Activated T-cell treated with anti-CD3 and anti-CD28 coated beads, Interleukin-2, amount 50 U/mL, for 72 hours (primary cell): ENCODE measurements at regions not wholly inside any gene's neighbourhood (a gene's known extent, or its start where the extent isn't known, plus 50 kb on each side); places are given as distances from the start of the nearest gene placed in this dataset.
A peak's percentile ranks its signal among the peaks of the same experiment; 100 is the strongest.

Experiments
- ATAC-seq, 2 donors: fragments of 150-1000 bp; cut with Tn5 transposase; replicated peaks in 1 of 2; 2 replicates each; pipeline ENCODE4 v1.10.0; 2021; ENCODE audit warnings: moderate library complexity in 2 of 2, mild to moderate bottlenecking in 1 of 2
- DNase-seq, 2 donors: peaks; one replicate each; pipeline ENCODE4 v3.0.0; 2021 to 2022; ENCODE audit warnings: mixed read lengths in 1 of 2
- H3K27ac Mint-ChIP-seq: one replicate; pipeline ENCODE4 v1.8.0; 2022; ENCODE audit warnings: mild to moderate bottlenecking, moderate library complexity, mixed read lengths
- H3K27me3 Mint-ChIP-seq: one replicate; pipeline ENCODE4 v1.8.0; 2022; ENCODE audit warnings: low read depth, mixed read lengths
- H3K36me3 Mint-ChIP-seq, 2 donors: one replicate each; pipeline ENCODE4 v1.8.0; 2022; ENCODE audit warnings: mixed read lengths in 2 of 2, mild to moderate bottlenecking in 1 of 2; ENCODE audit not compliant: insufficient read depth in 2 of 2
- H3K4me1 Mint-ChIP-seq: one replicate; pipeline ENCODE4 v1.8.0; 2022; ENCODE audit warnings: low read depth, mixed read lengths
- H3K4me3 Mint-ChIP-seq, 2 donors: one replicate each; pipeline ENCODE4 v1.8.0; 2022; ENCODE audit warnings: mild to moderate bottlenecking in 2 of 2, mixed read lengths in 2 of 2, moderate library complexity in 2 of 2
- H3K9me3 Mint-ChIP-seq, 2 donors: one replicate each; pipeline ENCODE4 v1.8.0; 2022; ENCODE audit warnings: mixed read lengths in 2 of 2

- DNase-seq (no peak), ATAC-seq (no peak)
- H3K9me3 Mint-ChIP-seq, result peaks cover 2 to 9% of the 10 kb centered on the region in 2 donors
- H3K36me3 Mint-ChIP-seq, result no peaks in the 10 kb centered on the region
- peak overlapping the region; percentile 78 for H3K27ac Mint-ChIP-seq
- no peaks in the 10 kb centered on the region for H3K27me3 Mint-ChIP-seq
- no peak overlapping the region for H3K4me3 Mint-ChIP-seq
- no peaks in the 10 kb centered on the region for H3K4me1 Mint-ChIP-seq
These were observed 98.7 kb upstream of the ARHGAP5 start for GRCh38 chr14:31978423-31978822.

- DNase-seq (no peak), ATAC-seq (no peak)
- no peak overlapping the region for H3K4me3 Mint-ChIP-seq
- peaks cover 0 to 2% of the 10 kb centered on the region in 2 donors for H3K36me3 Mint-ChIP-seq
- H3K27me3 Mint-ChIP-seq, result no peaks in the 10 kb centered on the region
- peaks cover 6 to 15% of the 10 kb centered on the region in 2 donors for H3K9me3 Mint-ChIP-seq
- no peak overlapping the region for H3K27ac Mint-ChIP-seq
- no peaks in the 10 kb centered on the region for H3K4me1 Mint-ChIP-seq
These were observed 94.5 kb upstream of the ARHGAP5 start for GRCh38 chr14:31982642-31983041.

- H3K27me3 Mint-ChIP-seq, result peaks cover 11% of the 10 kb centered on the region
- H3K4me1 Mint-ChIP-seq, result no peaks in the 10 kb centered on the region
- ATAC-seq, result no peak
- peaks cover 6 to 15% of the 10 kb centered on the region in 2 donors for H3K9me3 Mint-ChIP-seq
- H3K27ac Mint-ChIP-seq, result no peak overlapping the region
- no peak for DNase-seq
- H3K36me3 Mint-ChIP-seq, result peaks cover 0 to 2% of the 10 kb centered on the region in 2 donors
- no peak overlapping the region for H3K4me3 Mint-ChIP-seq
These were observed 90.7 kb upstream of the ARHGAP5 start for GRCh38 chr14:31986405-31986804.

- no peak for ATAC-seq
- Mint-ChIP-seq H3K9me3 (peaks cover 6 to 9% of the 10 kb centered on the region in 2 donors), H3K4me3 (no peak overlapping the region), H3K27ac (no peak overlapping the region), H3K36me3 (peaks cover 0 to 2% of the 10 kb centered on the region in 2 donors), H3K4me1 (no peaks in the 10 kb centered on the region), H3K27me3 (peaks cover 18% of the 10 kb centered on the region)
- no peak for DNase-seq
These were observed 89.4 kb upstream of the ARHGAP5 start for GRCh38 chr14:31987721-31988120.

GRCh38 chr14:31988244-31988643 is 88.9 kb upstream of the ARHGAP5 start:
- H3K27me3 Mint-ChIP-seq, result peaks cover 20% of the 10 kb centered on the region
- no peak overlapping the region for H3K4me3 Mint-ChIP-seq
- no peaks in the 10 kb centered on the region for H3K4me1 Mint-ChIP-seq
- DNase-seq (no peak), ATAC-seq (no peak)
- peaks cover 5 to 6% of the 10 kb centered on the region in 2 donors for H3K9me3 Mint-ChIP-seq
- H3K27ac Mint-ChIP-seq, result no peak overlapping the region
- H3K36me3 Mint-ChIP-seq, result peaks cover 0 to 2% of the 10 kb centered on the region in 2 donors

GRCh38 chr14:31990183-31990857 is 86.8 kb upstream of the ARHGAP5 start:
- H3K36me3 Mint-ChIP-seq, result peaks cover 0 to 2% of the 10 kb centered on the region in 2 donors
- H3K4me3 Mint-ChIP-seq, result no peak overlapping the region
- ATAC-seq (no peak), DNase-seq (no peak)
- H3K27me3 Mint-ChIP-seq, result peaks cover 26% of the 10 kb centered on the region
- peaks cover 3 to 6% of the 10 kb centered on the region in 2 donors for H3K9me3 Mint-ChIP-seq
- H3K27ac Mint-ChIP-seq, result no peak overlapping the region
- H3K4me1 Mint-ChIP-seq, result no peaks in the 10 kb centered on the region

GRCh38 chr14:31990926-31991572 is 86.1 kb upstream of the ARHGAP5 start:
- Mint-ChIP-seq H3K9me3 (peaks cover 3 to 6% of the 10 kb centered on the region in 2 donors), H3K27me3 (peaks cover 26% of the 10 kb centered on the region), H3K4me3 (no peak overlapping the region), H3K27ac (no peak overlapping the region), H3K36me3 (peaks cover 0 to 2% of the 10 kb centered on the region in 2 donors), H3K4me1 (no peaks in the 10 kb centered on the region)
- DNase-seq, result no peak
- ATAC-seq, result no peak

- ATAC-seq (no peak), DNase-seq (no peak)
- no peaks in the 10 kb centered on the region for H3K4me1 Mint-ChIP-seq
- H3K9me3 Mint-ChIP-seq, result peaks cover 0 to 3% of the 10 kb centered on the region in 2 donors
- H3K36me3 Mint-ChIP-seq, result no peaks in the 10 kb centered on the region
- H3K27me3 Mint-ChIP-seq, result peaks cover 26% of the 10 kb centered on the region
- H3K4me3 Mint-ChIP-seq, result no peak overlapping the region
- no peak overlapping the region for H3K27ac Mint-ChIP-seq
These were observed 85.1 kb upstream of the ARHGAP5 start for GRCh38 chr14:31992011-31992447.

- no peaks in the 10 kb centered on the region for H3K9me3 Mint-ChIP-seq
- H3K27me3 Mint-ChIP-seq, result peaks cover 26% of the 10 kb centered on the region
- no peak overlapping the region for H3K27ac Mint-ChIP-seq
- H3K36me3 Mint-ChIP-seq, result no peaks in the 10 kb centered on the region
- H3K4me1 Mint-ChIP-seq, result no peaks in the 10 kb centered on the region
- H3K4me3 Mint-ChIP-seq, result no peak overlapping the region
- no peak for DNase-seq
- ATAC-seq, result no peak
These were observed 83.6 kb upstream of the ARHGAP5 start for GRCh38 chr14:31993521-31993951.

GRCh38 chr14:31994391-31995033 is 82.6 kb upstream of the ARHGAP5 start:
- H3K9me3 Mint-ChIP-seq, result no peaks in the 10 kb centered on the region
- H3K4me3 Mint-ChIP-seq, result no peak overlapping the region
- H3K4me1 Mint-ChIP-seq, result no peaks in the 10 kb centered on the region
- H3K27me3 Mint-ChIP-seq, result peaks cover 27% of the 10 kb centered on the region
- no peaks in the 10 kb centered on the region for H3K36me3 Mint-ChIP-seq
- H3K27ac Mint-ChIP-seq, result no peak overlapping the region
- no peak for DNase-seq
- ATAC-seq, result no peak

GRCh38 chr14:32003585-32003984 is 73.5 kb upstream of the ARHGAP5 start:
- Mint-ChIP-seq H3K36me3 (no peaks in the 10 kb centered on the region), H3K4me3 (no peak overlapping the region), H3K9me3 (no peaks in the 10 kb centered on the region), H3K27ac (no peak overlapping the region), H3K27me3 (peaks cover 15% of the 10 kb centered on the region), H3K4me1 (no peaks in the 10 kb centered on the region)
- DNase-seq, result no peak
- ATAC-seq, result no peak

- H3K27ac Mint-ChIP-seq, result no peak overlapping the region
- ATAC-seq (no peak), DNase-seq (no peak)
These were observed 72.8 kb upstream of the ARHGAP5 start for GRCh38 chr14:32004300-32004699.

GRCh38 chr14:32005628-32006027 is 71.5 kb upstream of the ARHGAP5 start:
- Mint-ChIP-seq H3K27me3 (peaks cover 8% of the 10 kb centered on the region), H3K36me3 (no peaks in the 10 kb centered on the region), H3K9me3 (no peaks in the 10 kb centered on the region), H3K27ac (no peak overlapping the region), H3K4me3 (no peak overlapping the region), H3K4me1 (no peaks in the 10 kb centered on the region)
- ATAC-seq (no peak), DNase-seq (no peak)

More at GRCh38 chr14:32004300-32004699, 72.8 kb upstream of the ARHGAP5 start:
- peaks cover 15% of the 10 kb centered on the region for H3K27me3 Mint-ChIP-seq
- H3K36me3 Mint-ChIP-seq, result no peaks in the 10 kb centered on the region
- no peaks in the 10 kb centered on the region for H3K9me3 Mint-ChIP-seq
- H3K4me3 Mint-ChIP-seq, result no peak overlapping the region
- no peaks in the 10 kb centered on the region for H3K4me1 Mint-ChIP-seq
